ENCODE measurements at regions not wholly inside any gene's neighbourhood (a gene's known extent, or its start where the extent isn't known, plus 50 kb on each side); places are given as distances from the start of the nearest gene placed in this dataset.
"Not testable (repeated sequence)": the region's sequence is repeated elsewhere in the genome, so short reads cannot be mapped to it uniquely, and the experiment has no call there.

DNA sequence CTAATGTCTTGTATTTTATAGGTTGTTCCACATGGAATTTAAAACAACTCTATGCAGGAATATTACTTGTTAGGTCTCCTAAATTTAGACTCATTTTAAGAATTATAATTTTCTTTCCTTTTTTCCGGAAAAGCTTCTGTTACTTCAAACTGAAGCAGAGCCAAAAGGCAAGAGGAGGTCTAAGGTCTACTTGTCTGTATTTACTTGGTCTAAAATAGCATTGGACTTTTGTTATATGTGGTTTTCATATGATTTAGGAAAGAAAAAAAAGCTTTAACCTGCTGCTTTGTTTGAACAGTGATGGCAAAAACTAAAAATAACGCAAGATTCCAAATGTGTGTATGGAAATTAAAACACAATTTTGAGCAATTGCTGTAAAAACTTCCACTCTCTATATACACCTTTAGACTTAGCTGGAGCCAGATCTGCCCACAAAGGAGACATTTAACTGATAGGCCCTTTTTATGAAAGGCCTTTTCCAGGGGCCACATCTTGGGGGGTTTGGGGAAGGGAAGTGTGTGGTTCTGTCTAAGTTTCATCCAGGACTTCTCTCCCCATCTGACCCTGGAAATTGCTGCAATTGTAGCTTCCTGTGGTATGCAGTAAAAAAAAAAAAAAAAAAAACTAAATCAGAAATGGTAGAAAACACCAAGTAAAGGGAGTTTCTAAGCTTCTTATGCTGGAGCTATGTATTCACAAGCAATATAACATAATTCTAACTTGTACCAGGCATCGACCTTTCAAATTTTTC lies 307.7 kb upstream of the MEF2C start:
- DNase-seq = no peak

DNA sequence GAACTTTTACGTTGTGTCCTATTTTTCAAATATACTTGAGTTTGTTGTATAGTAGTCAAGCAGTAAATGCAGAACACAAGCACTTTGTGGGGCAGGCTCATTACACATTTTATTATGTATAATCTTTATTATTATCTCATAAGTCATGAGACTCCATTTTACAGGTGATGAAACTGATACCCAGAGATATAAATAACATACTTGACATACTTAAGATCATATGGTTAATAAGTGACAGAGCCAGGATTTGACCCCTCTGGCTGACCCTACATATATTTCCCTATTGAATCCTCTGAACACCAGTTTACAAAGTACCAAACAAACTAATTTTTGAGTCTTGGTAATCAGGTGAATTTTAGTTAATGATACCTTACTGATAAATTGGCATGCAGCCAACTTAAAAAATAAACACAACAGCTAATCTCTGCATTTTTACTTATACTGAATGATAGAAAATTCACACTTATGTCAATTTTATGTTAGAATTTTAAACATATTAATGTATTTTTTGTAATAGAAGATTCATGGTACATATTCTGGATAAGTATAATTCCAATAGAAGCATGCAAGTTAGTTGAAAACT lies 305.0 kb upstream of the MEF2C start:
- DNase-seq = no peak

DNA sequence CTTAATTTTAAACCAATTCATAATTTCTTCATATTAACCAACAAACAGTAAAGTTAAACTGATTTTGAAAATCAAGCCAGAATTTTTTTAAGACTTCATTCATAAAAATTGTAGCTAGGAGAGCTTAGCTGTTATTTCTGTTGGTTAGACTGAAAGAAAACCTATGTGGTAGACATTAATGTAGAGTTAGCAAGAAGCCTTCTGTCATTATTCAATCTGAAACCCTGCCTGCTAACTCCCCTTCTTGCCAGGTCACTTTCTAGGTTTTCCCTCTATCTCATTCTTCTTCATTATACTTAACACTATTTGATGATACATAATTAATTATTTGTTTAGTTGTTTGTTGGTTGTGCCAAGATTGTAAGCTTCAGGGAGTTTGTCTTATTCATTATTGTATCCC lies 304.3 kb upstream of the MEF2C start:
- no peak for DNase-seq

DNA sequence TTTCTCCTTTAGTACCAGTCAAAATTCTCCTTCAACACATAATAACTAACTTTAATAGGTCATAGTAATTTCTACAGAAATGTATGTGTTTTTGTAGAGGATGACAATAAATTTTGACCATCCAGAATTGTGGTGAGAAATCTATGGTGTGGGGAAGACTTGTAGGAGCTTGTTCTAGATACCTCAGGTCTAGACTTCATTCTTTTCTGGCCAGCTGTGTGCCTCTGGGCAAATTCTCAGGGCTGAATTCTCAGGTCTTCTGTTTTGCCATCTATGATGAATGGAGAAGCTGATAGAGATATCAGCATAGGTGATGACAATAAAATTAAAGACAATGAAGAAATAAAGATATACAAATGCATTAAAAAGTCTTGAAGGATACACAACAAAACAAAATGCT lies 298.6 kb upstream of the MEF2C start:
- no peak for DNase-seq

DNA sequence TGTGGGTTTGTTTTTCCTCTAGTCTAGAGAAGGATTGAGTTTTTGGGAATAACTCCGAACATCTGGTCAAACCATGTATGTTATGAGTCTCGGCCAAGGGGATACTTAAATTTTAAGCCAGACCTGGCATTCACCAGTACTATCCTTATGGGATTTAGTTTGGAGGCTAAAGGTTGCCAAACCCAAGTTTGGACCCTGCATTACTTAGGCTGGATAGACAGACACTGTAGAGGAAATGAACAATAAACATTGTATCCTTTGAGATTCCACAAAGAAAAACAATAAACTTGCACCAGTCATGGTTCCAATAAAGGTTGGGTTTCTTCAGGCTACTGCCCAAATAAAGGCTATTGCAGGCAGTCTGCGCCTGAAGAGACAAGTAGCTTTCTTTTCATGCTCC lies 296.7 kb upstream of the MEF2C start:
- no peak for DNase-seq

DNA sequence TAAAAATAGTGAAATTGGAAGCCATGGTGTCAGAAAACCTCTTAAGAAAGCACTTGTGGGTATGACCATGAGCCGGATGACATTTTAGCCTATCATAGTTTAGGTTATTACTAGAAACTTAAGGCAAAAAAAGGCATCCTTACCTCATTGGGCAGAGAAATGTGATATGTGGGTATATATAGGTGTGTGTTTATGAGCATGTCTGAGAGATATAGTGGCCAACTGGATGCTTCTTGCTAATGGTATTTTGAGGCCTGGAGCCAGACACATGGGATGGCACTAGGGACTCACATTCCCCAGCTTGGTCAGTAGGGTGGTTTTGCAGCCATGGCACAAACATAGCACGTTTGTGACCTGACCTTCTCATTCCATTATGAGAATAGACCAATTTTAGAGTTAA lies 295.6 kb upstream of the MEF2C start:
- DNase-seq = no peak

DNA sequence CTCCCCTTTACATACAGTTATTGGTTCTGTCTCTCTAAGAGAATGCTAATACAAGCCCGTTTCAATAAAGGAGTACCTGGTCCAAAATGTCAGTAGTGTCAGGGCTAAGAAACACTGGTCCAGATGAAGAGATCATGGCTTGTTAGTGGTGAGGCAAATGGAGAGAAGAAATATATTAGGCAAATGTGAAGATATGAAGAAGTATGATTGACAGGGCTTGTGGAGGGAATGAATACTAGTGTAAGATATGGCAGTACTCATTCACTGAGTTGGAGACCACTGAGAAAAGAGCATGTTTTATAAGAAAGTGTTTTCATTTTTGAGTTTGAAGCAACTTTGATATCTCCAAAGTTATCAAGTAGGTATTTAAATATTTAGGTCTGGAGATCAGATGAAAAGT lies 290.5 kb upstream of the MEF2C start:
- no peak for DNase-seq

DNA sequence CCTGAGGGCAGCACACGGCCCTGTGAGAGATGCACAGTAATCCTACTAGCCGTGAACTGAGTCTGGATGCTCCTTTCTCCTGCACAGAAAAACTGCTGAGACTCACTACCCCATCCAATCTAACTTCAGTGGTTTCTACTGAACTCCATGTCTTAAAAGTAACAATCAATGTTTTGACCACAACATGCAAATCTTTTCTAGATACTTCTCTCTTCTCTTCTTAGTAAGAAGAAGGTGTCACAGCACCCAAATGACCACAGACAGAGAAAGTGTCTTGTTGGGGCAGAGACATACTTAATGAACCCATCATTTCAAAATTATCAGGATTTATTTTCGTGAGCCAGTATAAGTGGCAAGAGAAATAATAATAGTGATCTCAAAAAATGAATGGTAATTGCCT lies 285.8 kb upstream of the MEF2C start:
- no peak for DNase-seq

DNA sequence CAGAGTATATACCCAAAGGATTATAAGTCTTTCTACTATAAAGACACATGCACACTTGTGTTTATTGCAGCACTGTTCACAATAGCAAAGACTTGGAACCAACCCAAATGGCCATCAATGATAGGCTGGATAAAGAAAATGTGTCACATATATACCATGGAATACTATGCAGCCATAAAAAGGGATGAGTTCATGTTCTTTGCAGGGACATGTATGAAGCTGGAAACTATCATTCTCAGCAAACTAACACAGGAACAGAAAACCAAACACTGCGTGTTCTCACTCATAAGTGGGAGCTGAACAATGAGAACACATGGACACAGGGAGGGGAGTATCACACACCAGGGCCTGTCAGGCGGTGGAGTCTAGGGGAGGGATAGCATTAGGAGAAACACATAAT lies 281.7 kb upstream of the MEF2C start:
- DNase-seq = not testable (repeated sequence)

DNA sequence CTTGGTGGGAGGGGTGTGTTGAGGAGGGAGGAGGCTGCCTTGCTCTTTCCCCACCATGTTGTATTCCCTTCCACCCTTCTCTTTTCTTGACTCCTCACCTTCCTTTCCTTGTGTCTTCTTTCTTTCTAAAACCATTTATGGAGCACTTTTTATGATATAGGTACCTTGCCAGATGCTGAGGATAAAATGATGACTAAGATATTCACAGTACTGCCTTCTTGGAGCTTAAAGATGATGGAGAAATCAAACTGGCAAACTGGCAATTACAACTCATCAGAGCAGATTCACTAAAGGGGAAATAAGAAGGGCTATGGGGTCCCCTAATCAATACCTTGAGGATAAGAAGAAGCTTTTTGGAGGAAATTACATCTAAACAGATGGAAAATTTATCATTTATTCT lies 273.2 kb upstream of the MEF2C start:
- no peak for DNase-seq

DNA sequence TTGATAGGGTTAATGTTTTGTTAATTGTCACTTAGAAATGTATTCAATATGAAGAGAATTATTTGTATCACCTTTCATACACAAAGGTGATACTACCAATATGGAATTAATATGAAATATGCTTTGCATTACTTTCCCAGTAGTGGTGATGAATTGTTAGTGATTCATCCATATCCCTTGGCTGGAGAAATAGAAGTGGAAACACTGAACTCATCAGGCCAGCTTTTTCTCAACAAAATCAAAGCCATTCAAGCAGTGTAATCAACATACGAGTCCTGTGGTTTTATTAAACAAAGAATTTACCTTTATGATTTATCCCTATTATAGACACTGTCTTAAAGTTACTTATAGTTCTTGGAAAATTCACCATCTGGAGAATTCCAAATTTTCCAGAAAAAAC lies 264.0 kb upstream of the MEF2C start:
- peak; percentile 8 for DNase-seq

DNA sequence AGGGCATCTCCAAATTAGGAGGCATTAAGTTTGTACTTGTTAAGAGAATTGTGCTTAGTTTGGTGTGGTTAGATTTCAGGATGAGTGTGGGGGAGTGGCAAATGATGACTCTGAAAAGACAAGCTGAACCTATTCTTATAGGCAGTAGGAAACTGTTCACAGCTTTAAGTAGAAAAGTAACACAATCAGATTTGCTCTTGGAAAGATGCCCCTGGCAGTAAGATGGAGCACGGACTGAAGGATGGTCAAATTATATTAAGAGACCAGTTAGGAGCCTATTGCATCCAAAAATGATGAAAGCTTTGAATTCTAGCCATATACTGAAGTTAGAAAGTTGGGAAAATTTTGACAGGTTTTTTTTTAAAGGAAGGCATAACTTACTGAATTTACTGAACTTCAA lies 254.2 kb upstream of the MEF2C start:
- no peak for DNase-seq

DNA sequence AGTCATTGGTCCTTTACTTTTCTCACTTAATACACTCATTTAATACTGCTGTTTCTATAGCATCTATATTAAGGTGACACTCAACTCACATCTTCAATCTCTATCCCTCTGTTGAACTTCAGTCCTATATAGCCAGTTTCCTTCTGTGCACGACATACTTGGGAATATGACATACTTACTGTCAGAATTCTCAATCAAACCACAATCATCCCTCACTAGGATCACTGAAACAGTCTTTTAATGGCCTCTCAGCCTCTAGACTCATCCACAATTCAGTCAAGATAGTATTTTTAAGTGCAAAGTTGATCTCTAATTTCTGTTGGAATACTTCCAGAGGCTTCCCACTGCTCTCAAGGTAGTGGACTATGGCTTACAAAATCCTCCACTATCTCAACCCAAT lies 251.0 kb upstream of the MEF2C start:
- DNase-seq = no peak

DNA sequence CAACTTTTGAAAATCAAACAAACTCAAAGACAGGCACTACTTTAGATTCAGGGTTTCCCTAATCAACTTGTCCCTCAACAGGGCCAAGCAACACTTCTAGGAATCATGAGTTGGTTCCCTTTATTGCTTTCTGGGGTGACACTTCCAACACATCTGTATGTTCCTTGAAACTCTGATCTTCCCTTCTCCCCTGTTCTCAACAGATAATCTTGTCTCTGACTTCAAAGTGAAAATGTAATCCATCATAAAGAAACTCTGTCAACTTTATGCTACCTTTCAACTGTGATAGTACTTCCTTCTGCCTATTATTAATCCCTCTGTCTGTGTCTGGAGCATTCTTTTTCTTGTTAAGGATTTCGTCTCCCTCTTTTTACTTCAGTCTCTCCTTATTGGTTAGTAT lies 250.1 kb upstream of the MEF2C start:
- DNase-seq = no peak

DNA sequence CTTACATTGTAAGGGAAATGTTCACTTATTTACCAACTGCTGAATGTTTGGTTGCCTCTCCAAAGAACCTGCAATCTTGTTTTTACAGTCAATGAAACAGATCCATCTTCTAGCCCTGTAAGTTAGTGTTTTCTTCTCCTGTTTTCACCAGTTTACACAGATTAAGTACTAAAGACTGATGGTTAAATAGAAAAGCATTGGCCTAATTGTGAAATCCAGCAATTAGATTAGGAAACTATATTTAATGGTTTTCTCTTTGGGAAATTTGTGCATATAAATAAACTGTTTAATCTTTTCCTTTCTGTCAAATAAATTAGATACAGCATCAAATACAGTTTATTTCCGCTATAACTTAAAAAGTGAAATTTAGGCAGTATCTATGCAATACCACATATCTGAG lies 247.9 kb upstream of the MEF2C start:
- DNase-seq = no peak

DNA sequence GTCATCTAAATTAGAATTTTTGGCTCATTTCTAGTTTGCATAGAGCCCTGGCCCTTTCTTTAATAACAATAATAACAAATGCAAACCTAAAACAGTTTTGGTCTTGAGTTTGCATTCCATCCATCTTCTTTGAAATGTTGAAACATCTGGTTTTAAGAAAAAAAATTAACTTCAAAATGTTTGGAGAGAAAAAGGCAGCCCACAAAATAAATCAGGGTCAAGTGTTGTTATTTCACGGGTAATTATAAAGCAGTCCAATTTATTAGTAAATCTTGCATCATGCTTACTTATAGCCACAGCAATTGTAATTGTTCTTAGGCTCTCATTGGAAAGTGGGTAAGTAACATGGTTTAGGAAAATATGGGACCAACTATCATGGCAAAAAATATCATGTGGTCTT lies 247.0 kb upstream of the MEF2C start:
- DNase-seq = no peak

DNA sequence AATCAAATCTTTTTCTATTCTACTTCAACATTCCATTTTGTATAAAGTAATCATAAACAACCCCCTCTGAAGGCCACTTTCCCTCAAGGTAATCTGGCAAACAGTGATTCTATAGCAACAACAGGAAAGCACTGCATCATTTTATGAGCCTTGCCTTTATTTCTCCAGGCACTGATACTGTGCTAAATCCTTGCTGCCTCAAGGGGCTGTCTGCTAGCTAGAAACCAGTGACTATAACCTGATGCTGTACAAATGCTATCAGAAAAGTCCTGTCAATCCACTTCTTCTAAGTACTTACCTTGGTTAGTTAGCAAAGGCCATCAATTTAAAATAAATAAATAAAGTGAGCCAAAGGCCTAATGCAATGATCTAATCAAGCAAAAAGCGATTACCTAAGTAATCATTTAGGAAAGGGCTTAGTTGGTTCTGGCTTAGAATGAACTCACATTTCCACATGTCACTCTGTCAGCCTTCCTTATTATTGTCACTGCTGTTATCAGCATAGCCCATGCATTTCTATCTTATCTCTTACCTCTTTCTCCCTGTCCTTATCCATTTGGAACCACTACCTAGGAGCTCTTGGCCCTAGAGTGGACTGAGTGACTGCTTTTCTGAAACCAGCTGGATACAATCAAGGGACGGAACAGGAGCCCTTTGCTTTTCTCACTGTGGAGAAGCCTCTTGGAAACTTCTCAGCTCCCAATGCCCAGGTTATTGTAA lies 246.1 kb upstream of the MEF2C start:
- DNase-seq = no peak

DNA sequence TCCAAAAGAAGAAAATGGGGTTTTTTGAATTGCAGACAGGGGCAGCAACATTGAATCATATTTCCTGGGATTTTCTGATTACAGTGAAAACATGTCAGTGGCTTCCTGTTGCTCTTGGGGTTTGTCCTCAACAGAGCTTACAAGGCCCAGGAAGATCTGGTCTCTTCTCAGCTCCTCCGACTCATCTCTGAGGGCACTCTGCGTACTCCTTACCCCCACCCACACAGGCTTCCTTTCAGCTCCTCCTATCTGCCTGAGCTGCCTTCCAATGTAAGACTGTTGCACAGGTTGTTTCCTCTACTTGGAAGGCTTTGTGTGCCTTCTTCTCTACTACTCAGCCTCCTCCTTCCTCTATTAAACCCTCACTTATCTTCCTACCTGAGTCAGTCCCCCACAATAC lies 245.1 kb upstream of the MEF2C start:
- DNase-seq = peak; percentile 58

DNA sequence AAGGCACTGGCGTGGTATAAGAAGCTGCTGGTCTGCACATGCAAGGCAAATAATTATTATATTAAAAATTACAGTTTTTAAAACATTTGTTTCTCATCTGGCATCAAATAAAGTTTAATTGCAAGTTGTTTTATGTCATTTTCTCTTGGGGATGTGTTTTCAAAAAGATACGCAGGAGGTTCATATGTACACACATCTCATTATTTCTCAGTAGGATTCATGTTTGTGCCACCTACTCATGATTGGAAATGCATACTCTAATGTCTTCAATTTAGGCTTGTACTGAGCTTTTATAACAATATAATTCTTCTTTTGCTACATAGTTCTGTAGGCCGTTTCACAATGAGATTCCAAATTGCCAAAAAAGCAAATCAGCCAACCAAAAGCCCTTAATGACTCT lies 244.2 kb upstream of the MEF2C start:
- no peak for DNase-seq

DNA sequence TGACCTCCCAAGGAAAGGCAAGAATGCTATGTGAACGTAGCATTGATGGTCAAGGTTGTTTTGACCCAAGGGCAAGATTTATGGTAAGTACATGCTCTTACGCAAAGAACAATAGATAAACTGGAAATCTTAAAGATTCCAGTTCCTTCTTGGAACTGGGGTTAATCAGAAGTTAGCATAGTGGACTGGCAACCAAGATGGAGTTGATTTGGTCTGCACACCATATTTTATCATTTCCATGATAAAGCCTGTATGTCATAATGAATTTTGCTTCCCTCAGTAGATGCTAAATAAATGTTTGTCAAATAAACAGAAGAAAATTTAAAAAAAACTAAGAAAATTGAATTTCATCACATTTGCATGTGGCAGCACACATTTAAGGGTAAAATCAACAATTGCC lies 242.4 kb upstream of the MEF2C start:
- DNase-seq = no peak

DNA sequence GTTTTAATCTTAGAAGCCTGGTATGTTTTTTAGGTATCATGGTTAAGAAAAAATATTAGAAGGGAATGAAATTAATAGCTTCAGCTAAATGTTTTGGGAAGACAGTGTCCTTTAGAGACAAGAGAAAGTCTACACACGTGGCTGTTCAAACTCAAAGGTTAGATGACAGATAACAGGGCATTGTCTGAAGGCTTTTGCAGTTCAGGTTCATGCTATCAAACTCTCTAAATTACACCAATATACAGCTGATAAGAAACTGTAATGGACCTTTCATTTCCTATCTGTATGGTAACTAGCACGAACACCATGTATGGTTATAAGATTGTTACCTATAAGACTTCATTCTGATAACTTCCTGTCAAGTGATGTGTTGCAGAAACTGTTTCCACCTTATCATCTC lies 240.6 kb upstream of the MEF2C start:
- DNase-seq = no peak

DNA sequence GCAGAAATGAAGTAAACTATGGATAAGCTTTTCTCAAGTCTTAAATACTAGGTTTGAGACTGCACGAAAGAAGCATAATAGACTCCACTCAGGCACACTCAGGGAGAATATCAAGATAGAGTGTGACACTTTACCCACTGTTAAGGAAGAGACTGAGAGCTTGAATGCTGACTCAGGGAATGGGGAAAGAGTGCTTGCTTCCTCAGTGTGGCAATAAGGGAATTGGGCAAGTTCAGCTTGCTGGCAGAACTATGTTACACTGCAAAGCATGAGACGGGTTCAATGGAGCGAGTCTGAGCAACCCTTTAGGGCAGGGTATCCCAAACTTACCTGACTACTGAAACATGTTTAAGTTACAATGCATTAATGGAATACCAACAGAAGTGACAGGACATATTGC lies 237.7 kb upstream of the MEF2C start:
- no peak for DNase-seq

DNA sequence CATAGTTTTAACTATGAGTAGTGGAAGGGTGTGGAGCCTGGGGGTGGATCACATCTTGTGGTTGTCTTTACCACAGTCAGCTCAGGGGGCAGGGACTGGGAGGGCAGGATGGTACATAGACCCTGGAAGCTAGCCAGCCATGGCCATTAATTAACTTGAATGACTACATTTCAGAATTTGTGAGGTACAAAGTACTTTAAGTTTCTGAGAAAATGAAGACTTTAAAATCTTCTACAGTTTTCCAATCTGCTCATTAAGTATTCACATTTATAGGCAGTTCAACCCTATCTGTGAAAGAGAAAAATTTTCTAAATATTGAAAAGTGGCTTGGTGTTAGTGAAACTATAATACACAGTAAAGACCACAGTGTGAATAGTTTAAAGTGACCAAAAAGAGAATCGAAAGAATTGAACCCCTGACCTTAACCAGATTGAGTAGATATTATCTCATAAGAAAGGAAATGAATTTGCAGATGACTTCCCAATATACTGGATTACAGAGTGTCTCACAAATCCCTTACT lies 234.2 kb upstream of the MEF2C start:
- DNase-seq = peak; percentile 33
